ENCODE measurements at regions not wholly inside any gene's neighbourhood (a gene's known extent, or its start where the extent isn't known, plus 50 kb on each side); places are given as distances from the start of the nearest gene placed in this dataset.

DNA sequence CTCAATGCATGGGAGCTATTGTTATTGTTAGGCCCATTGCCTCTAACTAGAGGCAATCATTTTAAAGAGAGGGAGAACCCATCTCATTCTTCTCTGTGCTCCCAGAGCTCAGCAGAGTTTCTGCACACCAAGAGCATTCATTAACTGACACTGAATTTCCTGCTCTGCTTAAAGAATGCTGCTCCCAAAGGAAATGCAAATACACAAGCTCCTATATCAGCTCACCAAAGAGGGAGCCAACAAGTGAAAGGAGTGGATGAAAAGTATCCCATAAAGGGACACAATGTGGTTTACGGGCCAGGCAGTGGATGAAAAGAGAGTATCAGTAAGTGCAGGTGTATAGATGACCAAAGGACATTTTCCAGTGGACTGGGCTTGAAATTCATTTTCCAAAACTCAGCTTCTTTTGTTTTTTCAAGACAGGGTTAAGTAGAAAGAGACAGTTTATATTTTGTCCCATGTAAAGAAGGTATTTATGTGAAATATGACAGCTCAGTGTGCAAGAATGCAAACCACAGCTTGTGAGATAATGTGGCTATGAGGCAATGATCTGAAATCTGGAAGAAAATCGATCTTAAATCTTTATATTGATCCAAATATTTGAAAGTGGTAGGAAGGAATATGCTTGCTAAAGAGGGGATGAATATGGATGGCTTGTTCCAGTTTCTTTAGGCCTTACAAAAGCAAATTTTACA is 207.7 kb upstream of the CAMK1G start:
- TF ChIP-seq, protein P1, sequence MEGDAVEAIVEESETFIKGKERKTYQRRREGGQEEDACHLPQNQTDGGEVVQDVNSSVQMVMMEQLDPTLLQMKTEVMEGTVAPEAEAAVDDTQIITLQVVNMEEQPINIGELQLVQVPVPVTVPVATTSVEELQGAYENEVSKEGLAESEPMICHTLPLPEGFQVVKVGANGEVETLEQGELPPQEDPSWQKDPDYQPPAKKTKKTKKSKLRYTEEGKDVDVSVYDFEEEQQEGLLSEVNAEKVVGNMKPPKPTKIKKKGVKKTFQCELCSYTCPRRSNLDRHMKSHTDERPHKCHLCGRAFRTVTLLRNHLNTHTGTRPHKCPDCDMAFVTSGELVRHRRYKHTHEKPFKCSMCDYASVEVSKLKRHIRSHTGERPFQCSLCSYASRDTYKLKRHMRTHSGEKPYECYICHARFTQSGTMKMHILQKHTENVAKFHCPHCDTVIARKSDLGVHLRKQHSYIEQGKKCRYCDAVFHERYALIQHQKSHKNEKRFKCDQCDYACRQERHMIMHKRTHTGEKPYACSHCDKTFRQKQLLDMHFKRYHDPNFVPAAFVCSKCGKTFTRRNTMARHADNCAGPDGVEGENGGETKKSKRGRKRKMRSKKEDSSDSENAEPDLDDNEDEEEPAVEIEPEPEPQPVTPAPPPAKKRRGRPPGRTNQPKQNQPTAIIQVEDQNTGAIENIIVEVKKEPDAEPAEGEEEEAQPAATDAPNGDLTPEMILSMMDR (conservative IDR thresholded peaks at IDR 0.05) = peak; percentile 28; the same call in 1 of the 2 replicates
- TF ChIP-seq EZH2 (IDR thresholded peaks at IDR 0.05; ENCODE audit: low read depth) = no peak

Data from PC-9 (cell line).